ENCODE measurements at regions not wholly inside any gene's neighbourhood (a gene's known extent, or its start where the extent isn't known, plus 50 kb on each side); places are given as distances from the start of the nearest gene placed in this dataset.

- Histone ChIP-seq H3K9me3 (ENCODE audit: control insufficient read depth, insufficient read depth, low read length) (no peaks in the 10 kb centered on the region), H4K8ac (ENCODE audit: low read depth in 2 of 2, low read length in 2 of 2) (no peak overlapping the region), H3K18ac (ENCODE audit: low read depth, low read length) (no peak overlapping the region), H2AFZ (replicated peaks; ENCODE audit: low read length, poor library complexity) (no peak overlapping the region), H3K4me3 (ENCODE audit: insufficient read depth, low read depth, low read length) (no peak overlapping the region), H2BK120ac (ENCODE audit: low read depth, low read length) (no peak overlapping the region), H4K91ac (ENCODE audit: insufficient read depth, low read depth, low read length) (no peak overlapping the region), H2AK5ac (ENCODE audit: low read depth, low read length) (no peak overlapping the region), H3K14ac (replicated peaks; ENCODE audit: low read depth, low read length) (no peak overlapping the region), H3K4me2 (ENCODE audit: low read depth, low read length) (no peak overlapping the region), H3K79me1 (ENCODE audit: low read depth in 1 of 2, low read length in 2 of 2) (no peaks in the 10 kb centered on the region), H4K5ac (ENCODE audit: low read depth, low read length) (no peak overlapping the region), H3K56ac (ENCODE audit: extremely low read depth, insufficient read depth, low read length) (no peak overlapping the region), H3K27ac (ENCODE audit: insufficient read depth, low read length) (no peak overlapping the region), H2BK15ac (ENCODE audit: low read depth, low read length) (no peak overlapping the region), H2BK20ac (ENCODE audit: low read depth, low read length) (no peak overlapping the region), H3K36me3 (ENCODE audit: control insufficient read depth, insufficient read depth, low read length) (no peaks in the 10 kb centered on the region), H3K4me1 (ENCODE audit: control insufficient read depth, insufficient read depth, low read length) (peaks cover 2% of the 10 kb centered on the region), H3K4ac (ENCODE audit: low read depth, low read length) (no peak overlapping the region), H2BK5ac (ENCODE audit: low read depth, low read length, poor library complexity, severe bottlenecking) (no peak overlapping the region), H3K27me3 (ENCODE audit: control insufficient read depth, insufficient read depth, low read length) (peaks cover 2% of the 10 kb centered on the region; the same call in 1 of the 2 replicates), H2AK9ac (replicated peaks; ENCODE audit: low read depth, low read length, poor library complexity) (no peak overlapping the region), H3K23ac (ENCODE audit: low read depth, low read length) (no peak overlapping the region), H4K20me1 (ENCODE audit: insufficient read depth, low read length) (no peaks in the 10 kb centered on the region), H3K9ac (ENCODE audit: low read depth, low read length) (no peak overlapping the region), H3K9me1 (ENCODE audit: insufficient read depth, low read length) (no peaks in the 10 kb centered on the region)
- intact Hi-C loops (cut with micrococcal nuclease), result no loop called here
- no TSS peak for BruUV-seq (replicated peaks)
- TF ChIP-seq, protein P1, sequence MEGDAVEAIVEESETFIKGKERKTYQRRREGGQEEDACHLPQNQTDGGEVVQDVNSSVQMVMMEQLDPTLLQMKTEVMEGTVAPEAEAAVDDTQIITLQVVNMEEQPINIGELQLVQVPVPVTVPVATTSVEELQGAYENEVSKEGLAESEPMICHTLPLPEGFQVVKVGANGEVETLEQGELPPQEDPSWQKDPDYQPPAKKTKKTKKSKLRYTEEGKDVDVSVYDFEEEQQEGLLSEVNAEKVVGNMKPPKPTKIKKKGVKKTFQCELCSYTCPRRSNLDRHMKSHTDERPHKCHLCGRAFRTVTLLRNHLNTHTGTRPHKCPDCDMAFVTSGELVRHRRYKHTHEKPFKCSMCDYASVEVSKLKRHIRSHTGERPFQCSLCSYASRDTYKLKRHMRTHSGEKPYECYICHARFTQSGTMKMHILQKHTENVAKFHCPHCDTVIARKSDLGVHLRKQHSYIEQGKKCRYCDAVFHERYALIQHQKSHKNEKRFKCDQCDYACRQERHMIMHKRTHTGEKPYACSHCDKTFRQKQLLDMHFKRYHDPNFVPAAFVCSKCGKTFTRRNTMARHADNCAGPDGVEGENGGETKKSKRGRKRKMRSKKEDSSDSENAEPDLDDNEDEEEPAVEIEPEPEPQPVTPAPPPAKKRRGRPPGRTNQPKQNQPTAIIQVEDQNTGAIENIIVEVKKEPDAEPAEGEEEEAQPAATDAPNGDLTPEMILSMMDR (conservative IDR thresholded peaks at IDR 0.05; ENCODE audit: low read depth, low read length), result no peak
- TF ChIP-seq CHD1 (IDR thresholded peaks at IDR 0.05; ENCODE audit: low read depth, low read length) (no peak), NFE2L2 (IDR thresholded peaks at IDR 0.05; ENCODE audit: low read depth, low read length) (no peak), RCOR1 (IDR thresholded peaks at IDR 0.05; ENCODE audit: insufficient replicate concordance, low read length) (no peak), POLR2A (IDR thresholded peaks at IDR 0.05; ENCODE audit: low read depth, low read length) (no peak), FOS (IDR thresholded peaks at IDR 0.05; ENCODE audit: low read depth, low read length) (no peak), MXI1 (IDR thresholded peaks at IDR 0.05; ENCODE audit: borderline replicate concordance, low read depth, low read length) (no peak), MAFK (IDR thresholded peaks at IDR 0.05; ENCODE audit: low read depth, low read length) (no peak), MAZ (IDR thresholded peaks at IDR 0.05; ENCODE audit: borderline replicate concordance, low read depth, low read length) (no peak), CEBPB (IDR thresholded peaks at IDR 0.05; ENCODE audit: low read depth, low read length) (no peak), RAD21 (IDR thresholded peaks at IDR 0.05; ENCODE audit: low read length) (no peak), SMC3 (IDR thresholded peaks at IDR 0.05; ENCODE audit: low read depth, low read length) (no peak), RFX5 (IDR thresholded peaks at IDR 0.05; ENCODE audit: low read depth, low read length) (no peak), BHLHE40 (IDR thresholded peaks at IDR 0.05; ENCODE audit: low read depth, low read length) (no peak)
- TF ChIP-seq, protein P2, sequence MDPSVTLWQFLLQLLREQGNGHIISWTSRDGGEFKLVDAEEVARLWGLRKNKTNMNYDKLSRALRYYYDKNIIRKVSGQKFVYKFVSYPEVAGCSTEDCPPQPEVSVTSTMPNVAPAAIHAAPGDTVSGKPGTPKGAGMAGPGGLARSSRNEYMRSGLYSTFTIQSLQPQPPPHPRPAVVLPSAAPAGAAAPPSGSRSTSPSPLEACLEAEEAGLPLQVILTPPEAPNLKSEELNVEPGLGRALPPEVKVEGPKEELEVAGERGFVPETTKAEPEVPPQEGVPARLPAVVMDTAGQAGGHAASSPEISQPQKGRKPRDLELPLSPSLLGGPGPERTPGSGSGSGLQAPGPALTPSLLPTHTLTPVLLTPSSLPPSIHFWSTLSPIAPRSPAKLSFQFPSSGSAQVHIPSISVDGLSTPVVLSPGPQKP (IDR thresholded peaks at IDR 0.05; ENCODE audit: borderline replicate concordance, low read depth, low read length), result no peak
- TF ChIP-seq, protein P3, sequence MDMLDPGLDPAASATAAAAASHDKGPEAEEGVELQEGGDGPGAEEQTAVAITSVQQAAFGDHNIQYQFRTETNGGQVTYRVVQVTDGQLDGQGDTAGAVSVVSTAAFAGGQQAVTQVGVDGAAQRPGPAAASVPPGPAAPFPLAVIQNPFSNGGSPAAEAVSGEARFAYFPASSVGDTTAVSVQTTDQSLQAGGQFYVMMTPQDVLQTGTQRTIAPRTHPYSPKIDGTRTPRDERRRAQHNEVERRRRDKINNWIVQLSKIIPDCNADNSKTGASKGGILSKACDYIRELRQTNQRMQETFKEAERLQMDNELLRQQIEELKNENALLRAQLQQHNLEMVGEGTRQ (IDR thresholded peaks at IDR 0.05; ENCODE audit: low read depth, low read length), result no peak
- DNase-seq, result no peak
- ChIA-PET POLR2A (ENCODE audit: unreplicated experiment) (no interaction called here), CTCF (no interaction called here)
- in situ Hi-C loops (cut with MboI; ENCODE audit: low sequenced_read_pairs), result no loop called here
- 100% methylated on average over 1 of the region's 4 CpGs; no CpG with 5 or more reads in 1 of the 2 experiments for WGBS, 2 experiments (ENCODE audit: extremely low coverage in 2 of 2, insufficient read length in 1 of 2)
- dilution Hi-C loops (cut with HindIII; ENCODE audit: low sequenced_read_pairs, unreplicated experiment), result no loop called here
- no peak for ATAC-seq (ENCODE audit: low read depth)
These were observed 95.6 kb downstream of the MID1IP1 start for GRCh38 chrX:38896724-38897298.

Measured in IMR-90 (cell line).